ENCODE measurements at regions not wholly inside any gene's neighbourhood (a gene's known extent, or its start where the extent isn't known, plus 50 kb on each side); places are given as distances from the start of the nearest gene placed in this dataset.

DNA sequence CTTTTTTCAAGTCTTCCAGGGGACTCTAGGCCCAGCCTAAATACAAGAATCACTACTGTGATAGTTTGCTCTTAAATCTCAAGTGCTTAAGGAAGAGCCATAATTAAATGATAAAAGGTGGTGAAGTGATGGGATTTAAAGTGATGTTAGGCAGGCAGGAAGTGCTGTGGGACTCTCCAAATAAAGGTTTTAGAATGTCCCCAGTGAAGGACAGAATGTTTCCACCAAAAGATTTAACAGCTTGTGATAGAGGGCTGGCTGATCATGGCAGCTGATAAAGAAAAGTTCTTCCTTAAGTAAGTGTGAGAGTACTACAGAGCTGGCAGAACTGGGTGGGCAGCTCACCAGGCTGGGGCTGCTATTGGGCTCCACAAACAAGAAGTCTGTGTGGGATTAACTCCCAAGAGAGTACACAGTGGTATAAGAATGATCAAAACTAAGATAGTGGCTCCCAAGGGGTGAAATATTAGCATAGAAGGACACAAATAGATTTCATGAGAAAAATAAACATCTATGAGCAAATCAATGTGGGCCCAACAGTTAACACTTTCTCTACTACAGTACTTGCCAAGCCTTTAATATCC lies 637.2 kb upstream of the CPEB2 start:
- no peak for FAIRE-seq
- POLR2A ChIA-PET (ENCODE audit: partially characterized antibody), result no interaction called here
- Histone ChIP-seq H3K18ac (ENCODE audit: extremely low read depth, low read length) (no peak overlapping the region), H3K23me2 (ENCODE audit: low read depth, low read length) (no peaks in the 10 kb centered on the region), H2AFZ (ENCODE audit: low read length) (no peak overlapping the region), H2BK12ac (ENCODE audit: low read depth, low read length) (no peak overlapping the region), H4K8ac (ENCODE audit: extremely low read depth, insufficient read depth, low read length) (no peak overlapping the region), H3K23ac (ENCODE audit: insufficient read length) (no peak overlapping the region), H3K36me3 (ENCODE audit: control insufficient read depth in 2 of 4, insufficient read depth in 4 of 4, low read length in 3 of 4) (no peaks in the 10 kb centered on the region), H3K79me1 (ENCODE audit: low read depth, low read length) (no peaks in the 10 kb centered on the region), H3K56ac (replicated peaks; ENCODE audit: insufficient read length, low read depth, low read length) (no peak overlapping the region), H3K27me3 (replicated peaks in 1 of 4; ENCODE audit: control insufficient read depth in 3 of 4, extremely low read depth in 1 of 4, insufficient read depth in 3 of 4, low read length in 3 of 4) (no peaks in the 10 kb centered on the region), H3K9me3 (ENCODE audit: insufficient read depth in 2 of 2, low read depth in 1 of 2, low read length in 1 of 2) (no peaks in the 10 kb centered on the region), H3K27ac (ENCODE audit: low read depth, low read length) (no peak overlapping the region), H3K4me3 (ENCODE audit: extremely low read depth in 1 of 4, insufficient read depth in 2 of 4, low read depth in 3 of 4, low read length in 4 of 4) (no peak overlapping the region), H2AK5ac (ENCODE audit: low read depth, low read length) (no peak overlapping the region), H3K79me2 (ENCODE audit: control insufficient read depth in 1 of 2, insufficient read depth in 2 of 2, low read length in 2 of 2) (no peaks in the 10 kb centered on the region), H3K9ac (replicated peaks in 1 of 4; ENCODE audit: extremely low read depth in 1 of 4, low read depth in 3 of 4, low read length in 3 of 4) (no peak overlapping the region), H4K20me1 (replicated peaks in 1 of 2; ENCODE audit: control insufficient read depth in 1 of 2, insufficient read depth in 2 of 2, low read length in 2 of 2) (no peaks in the 10 kb centered on the region), H3K4ac (replicated peaks; ENCODE audit: insufficient read length, low read depth, low read length) (no peak overlapping the region), H2BK5ac (ENCODE audit: low read depth, low read length) (no peak overlapping the region), H3K4me2 (ENCODE audit: insufficient read depth in 1 of 2, low read depth in 2 of 2, low read length in 2 of 2) (no peak overlapping the region), H3K14ac (ENCODE audit: insufficient read length) (no peak overlapping the region), H4K91ac (replicated peaks; ENCODE audit: insufficient read length, low read length) (no peak overlapping the region), H2BK15ac (ENCODE audit: low read length) (no peak overlapping the region), H3K4me1 (replicated peaks in 1 of 4; ENCODE audit: control insufficient read depth in 3 of 4, insufficient read depth in 4 of 4, low read length in 3 of 4) (peaks cover 0 to 3% (median 1%) of the 10 kb centered on the region in 4 experiments; a peak in 1 of 7 replicates), H2BK20ac (ENCODE audit: low read length) (no peak overlapping the region), H4K5ac (ENCODE audit: insufficient read length, low read depth, low read length) (no peak overlapping the region), H2BK120ac (replicated peaks; ENCODE audit: low read depth, low read length) (no peak overlapping the region)
- CTCF ChIA-PET (ENCODE audit: partially characterized antibody), result interaction anchor here (0.6 kb wide), 1 partner anchor 437 kb away, joined by 3 read pairs; no protein-coding TSS in a partner anchor
- TF ChIP-seq CBX5 (IDR thresholded peaks at IDR 0.05; ENCODE audit: low read depth, low read length), result no peak
- no peak for DNase-seq (ENCODE audit: low read depth in 1 of 2, low spot score in 2 of 2)

Data from H1 (cell line).